HG02852 (cell line): ENCODE measurements at regions not wholly inside any gene's neighbourhood (a gene's known extent, or its start where the extent isn't known, plus 50 kb on each side); places are given as distances from the start of the nearest gene placed in this dataset.

Source experiments
- ATAC-seq: cut with Tn5 transposase; IDR thresholded peaks from one replicate; pipeline ENCODE4 v1.9.1; 2021; ENCODE audit warnings: mild to moderate bottlenecking, moderate library complexity; ENCODE audit not compliant: unreplicated experiment

- no peak for ATAC-seq
Observed at GRCh38 chr7:12741951-12742575, 54.6 kb downstream of the ARL4A start.

- no peak for ATAC-seq
Observed at GRCh38 chr7:12746211-12746610, 58.8 kb downstream of the ARL4A start.

GRCh38 chr7:12747687-12748306, 60.4 kb downstream of the ARL4A start:
- ATAC-seq: no peak

- no peak for ATAC-seq
Observed at GRCh38 chr7:12749069-12749468, 61.6 kb downstream of the ARL4A start.

GRCh38 chr7:12749746-12750145, 62.3 kb downstream of the ARL4A start:
- ATAC-seq: no peak

- ATAC-seq: no peak
Observed at GRCh38 chr7:12751764-12752163, 64.3 kb downstream of the ARL4A start.

- ATAC-seq: no peak
Observed at GRCh38 chr7:12754179-12754578, 66.7 kb downstream of the ARL4A start.

GRCh38 chr7:12756821-12757220, 69.4 kb downstream of the ARL4A start:
- no peak for ATAC-seq

GRCh38 chr7:12757443-12757842, 70.0 kb downstream of the ARL4A start:
- no peak for ATAC-seq

GRCh38 chr7:12759151-12759550, 71.7 kb downstream of the ARL4A start:
- no peak for ATAC-seq

GRCh38 chr7:12761111-12761510, 73.7 kb downstream of the ARL4A start:
- ATAC-seq: no peak

GRCh38 chr7:12761691-12762090, 74.3 kb downstream of the ARL4A start:
- ATAC-seq: no peak

GRCh38 chr7:12764458-12764891, 77.0 kb downstream of the ARL4A start:
- ATAC-seq: no peak

- ATAC-seq: no peak
Observed at GRCh38 chr7:12765431-12766100, 78.1 kb downstream of the ARL4A start.

GRCh38 chr7:12766416-12766815, 79.0 kb downstream of the ARL4A start:
- no peak for ATAC-seq

GRCh38 chr7:12768948-12769347, 81.5 kb downstream of the ARL4A start:
- ATAC-seq: no peak

GRCh38 chr7:12769444-12769843, 82.0 kb downstream of the ARL4A start:
- no peak for ATAC-seq

GRCh38 chr7:12770227-12770975, 83.0 kb downstream of the ARL4A start:
- no peak for ATAC-seq

- no peak for ATAC-seq
Observed at GRCh38 chr7:12771378-12771877, 84.0 kb downstream of the ARL4A start.

- ATAC-seq: no peak
Observed at GRCh38 chr7:12772768-12773167, 85.3 kb downstream of the ARL4A start.

- ATAC-seq: no peak
Observed at GRCh38 chr7:12777257-12777656, 89.8 kb downstream of the ARL4A start.
